SK-N-SH (cell line): ENCODE measurements at regions not wholly inside any gene's neighbourhood (a gene's known extent, or its start where the extent isn't known, plus 50 kb on each side); places are given as distances from the start of the nearest gene placed in this dataset.
A peak's percentile ranks its signal among the peaks of the same experiment; 100 is the strongest.
"Not testable (repeated sequence)": the region's sequence is repeated elsewhere in the genome, so short reads cannot be mapped to it uniquely, and the experiment has no call there.

Experiments used
- CTCF ChIA-PET: fragments of 300-600, 350-600 bp; formaldehyde crosslinking; extraction: SDS; loops from one replicate; lab custom pipeline; 2021; lab: Yijun Ruan, JAX
- POLR2A ChIA-PET: fragments of 350-600 bp; sonication (Branson Sonifier 250); formaldehyde crosslinking; extraction: SDS; loops from one replicate; lab custom pipeline; 2020; ENCODE audit warnings: antibody characterized with exemption, inconsistent platforms; lab: Yijun Ruan, JAX
- DNase-seq: peaks from one replicate; pipeline ENCODE4 v3.0.0; 2012
- H2AFZ ChIP-seq: fragments of 200-600 bp; sonication (generic); 2 replicates; pipeline ENCODE4 v1.8.1; 2016; ENCODE audit warnings: antibody characterized with exemption, mild to moderate bottlenecking, low read depth
- H3F3A ChIP-seq: fragments of 200-600 bp; sonication (generic); replicated peaks from 2 replicates; pipeline ENCODE3; 2016; ENCODE audit warnings: antibody characterized with exemption, mild to moderate bottlenecking; ENCODE audit not compliant: insufficient read depth
- H3K27ac ChIP-seq, 2 experiments: fragments of 200-500 bp in 1 of 2; fragments of 200-600 bp in 1 of 2; sonication (Bioruptor generic) in 1 of 2; sonication (generic), shearing (Covaris generic) in 1 of 2; 2 replicates each; pipeline versions ENCODE4 v1.5.1 to v1.6.1; 2014 to 2016; ENCODE audit warnings: low read depth in 2 of 2, inconsistent platforms in 1 of 2, low read length in 1 of 2, mild to moderate bottlenecking in 1 of 2, mixed read lengths in 1 of 2
- H3K27me3 ChIP-seq: fragments of 200-600 bp; sonication (generic), shearing (Covaris generic); 2 replicates; pipeline ENCODE4 v1.6.1; 2016; ENCODE audit warnings: mixed run types; ENCODE audit not compliant: insufficient read depth
- H3K36me3 ChIP-seq, 2 experiments: fragments of 200-500 bp in 1 of 2; fragments of 200-600 bp in 1 of 2; sonication (Bioruptor generic) in 1 of 2; sonication (generic) in 1 of 2; replicated peaks in 1 of 2; 2 replicates each; pipeline versions ENCODE3 to v1.5.1; 2014 to 2016; ENCODE audit warnings: low read length in 1 of 2, mild to moderate bottlenecking in 1 of 2; ENCODE audit not compliant: insufficient read depth in 2 of 2, control insufficient read depth in 1 of 2
- H3K4me1 ChIP-seq, 2 experiments: fragments of 200-500 bp in 1 of 2; fragments of 200-600 bp in 1 of 2; sonication (Bioruptor generic) in 1 of 2; sonication (generic), shearing (Covaris generic) in 1 of 2; 2 replicates each; pipeline versions ENCODE4 v1.5.1 to v1.6.1; 2014 to 2016; ENCODE audit warnings: low read depth in 1 of 2, low read length in 1 of 2, mixed run types in 1 of 2; ENCODE audit not compliant: insufficient read depth in 2 of 2, control insufficient read depth in 1 of 2
- H3K4me2 ChIP-seq: fragments of 200-600 bp; sonication (generic), shearing (Covaris generic); 2 replicates; pipeline ENCODE4 v1.6.1; 2017; ENCODE audit warnings: mixed run types
- H3K4me3 ChIP-seq, 2 experiments: fragments of 200-500 bp in 1 of 2; fragments of 200-600 bp in 1 of 2; sonication (Bioruptor generic) in 1 of 2; sonication (generic), shearing (Covaris generic) in 1 of 2; 2 replicates each; pipeline versions ENCODE4 v1.5.1 to v1.8.1; 2014 to 2016; ENCODE audit warnings: low read depth in 2 of 2, inconsistent platforms in 1 of 2, low read length in 1 of 2, mild to moderate bottlenecking in 1 of 2, mixed read lengths in 1 of 2, moderate library complexity in 1 of 2
- H3K79me2 ChIP-seq: fragments of 200-600 bp; sonication (generic); 2 replicates; pipeline ENCODE4 v1.8.1; 2017; ENCODE audit warnings: mild to moderate bottlenecking; ENCODE audit not compliant: insufficient read depth
- H3K9ac ChIP-seq: fragments of 200-600 bp; sonication (generic); 2 replicates; pipeline ENCODE4 v1.6.1; 2017; ENCODE audit warnings: mixed run types
- H3K9me2 ChIP-seq: fragments of 200-600 bp; sonication (generic); 2 replicates; pipeline ENCODE4 v1.6.1; 2017; ENCODE audit warnings: mixed run types
- H3K9me3 ChIP-seq: fragments of 200-600 bp; sonication (generic); 2 replicates; pipeline ENCODE4 v1.6.1; 2017; ENCODE audit warnings: mixed run types, mild to moderate bottlenecking, moderate library complexity
- H4K20me1 ChIP-seq: fragments of 200-600 bp; sonication (generic); 2 replicates; pipeline ENCODE4 v1.6.1; 2017; ENCODE audit warnings: mild to moderate bottlenecking, mixed run types; ENCODE audit not compliant: insufficient read depth
- EP300 ChIP-seq, 2 experiments: IDR thresholded peaks; 2 replicates each; pipeline versions ENCODE4 v1.4.0 to v1.6.1; 2012; ENCODE audit warnings: borderline replicate concordance in 1 of 2, low read depth in 1 of 2, low read length in 1 of 2
- IRF3 ChIP-seq: fragments of 150-350 bp; IDR thresholded peaks from 2 replicates; pipeline ENCODE4 v1.6.1; 2016; ENCODE audit warnings: mild to moderate bottlenecking, low read depth, low read length
- JUND ChIP-seq: IDR thresholded peaks from 2 replicates; pipeline ENCODE4 v1.4.0; 2012
- NFIC ChIP-seq: IDR thresholded peaks from 2 replicates; pipeline ENCODE4 v1.4.0; 2012; ENCODE audit warnings: borderline replicate concordance
- REST ChIP-seq: IDR thresholded peaks from 2 replicates; pipeline ENCODE4 v1.6.1; 2012; ENCODE audit warnings: mild to moderate bottlenecking, low read depth, low read length, moderate library complexity
- SIN3A ChIP-seq: IDR thresholded peaks from 2 replicates; pipeline ENCODE4 v1.6.1; 2012; ENCODE audit warnings: low read depth, mild to moderate bottlenecking, low read length, moderate library complexity, borderline replicate concordance
- TAF1 ChIP-seq: IDR thresholded peaks from 2 replicates; pipeline ENCODE4 v1.6.1; 2012; ENCODE audit warnings: low read depth, mild to moderate bottlenecking, low read length, moderate library complexity, borderline replicate concordance
- TCF12 ChIP-seq: IDR thresholded peaks from 2 replicates; pipeline ENCODE4 v1.4.0; 2012
- TEAD4 ChIP-seq: IDR thresholded peaks from 2 replicates; pipeline ENCODE4 v1.4.0; 2012; ENCODE audit warnings: mild to moderate bottlenecking, borderline replicate concordance; ENCODE audit not compliant: insufficient read depth
- USF2 ChIP-seq: fragments of 150-350 bp; IDR thresholded peaks from 2 replicates; pipeline ENCODE4 v1.6.1; 2017; ENCODE audit warnings: antibody characterized with exemption, low read length, low read depth, borderline replicate concordance
- ZBTB33 ChIP-seq: IDR thresholded peaks from 2 replicates; pipeline ENCODE4 v1.4.0; 2012; ENCODE audit warnings: low read depth, borderline replicate concordance
- WGBS: methylation state at CpG from one replicate; pipeline ENCODE4 v1.1.6; 2017; ENCODE audit warnings: low lambda C conversion rate; 5-methylcytosine and 5-hydroxymethylcytosine counted together

- WGBS: 12% methylated on average over 2 of the region's 2 CpGs
- Histone ChIP-seq H3F3A (no peaks in the 10 kb centered on the region), H3K79me2 (no peaks in the 10 kb centered on the region), H3K27ac (peak overlapping the region in 1 of 2 experiments; percentile 43; a peak in 1 of 4 replicates), H3K9me2 (no peaks in the 10 kb centered on the region), H3K9me3 (no peaks in the 10 kb centered on the region), H3K36me3 (no peaks in the 10 kb centered on the region)
- POLR2A ChIA-PET: no interaction called here
- TF ChIP-seq IRF3: no peak
- TF ChIP-seq TCF12: 0 out of 2 replicates have a peak, but pooled peaks have one; percentile 21
- TF ChIP-seq, all 33 proteins: peak for 1
- no peak overlapping the region for H3K9ac ChIP-seq
- DNase-seq: no peak
- H3K27me3 ChIP-seq: no peaks in the 10 kb centered on the region
- H2AFZ ChIP-seq: no peak overlapping the region
- H3K4me3 ChIP-seq: no peak overlapping the region
- no peaks in the 10 kb centered on the region for H4K20me1 ChIP-seq
- CTCF ChIA-PET: no interaction called here
- no peaks in the 10 kb centered on the region for H3K4me1 ChIP-seq
- H3K4me2 ChIP-seq: no peak overlapping the region
Measured at GRCh38 chr11:88051396-88051795, 123.8 kb downstream of the RAB38 start.

GRCh38 chr11:88050247-88050646 is 125.0 kb downstream of the RAB38 start:
- no peaks in the 10 kb centered on the region for H3K9me3 ChIP-seq
- no peak overlapping the region for H2AFZ ChIP-seq
- DNase-seq: no peak
- WGBS: 18% methylated on average over 2 of the region's 2 CpGs
- TF ChIP-seq JUND (no peak), ZBTB33 (no peak), USF2 (no peak), SIN3A (no peak), REST (no peak), TAF1 (no peak), TEAD4 (no peak), NFIC (no peak), EP300 (IDR thresholded peaks at IDR 0.05; ENCODE audit: borderline replicate concordance in 1 of 2, low read depth in 1 of 2, low read length in 1 of 2) (no peak)
- H3K4me2 ChIP-seq: no peak overlapping the region
- no peaks in the 10 kb centered on the region; the same call in 1 of the 2 replicates for H3K27me3 ChIP-seq
- H3K9me2 ChIP-seq: no peaks in the 10 kb centered on the region
- no peaks in the 10 kb centered on the region for H3K36me3 ChIP-seq
- no peak overlapping the region for H3K9ac ChIP-seq
- ChIA-PET CTCF (no interaction called here), POLR2A (no interaction called here)
- H3K79me2 ChIP-seq: no peaks in the 10 kb centered on the region
- no peak overlapping the region for H3K4me3 ChIP-seq
- no peaks in the 10 kb centered on the region for H3K4me1 ChIP-seq
- no peaks in the 10 kb centered on the region for H4K20me1 ChIP-seq
- no peak overlapping the region for H3K27ac ChIP-seq
- no peaks in the 10 kb centered on the region for H3F3A ChIP-seq

- POLR2A ChIA-PET, H3K36me3 ChIP-seq, H3K9me2 ChIP-seq, H3K79me2 ChIP-seq, H3K4me2 ChIP-seq, H4K20me1 ChIP-seq, H3K27ac ChIP-seq, H3K4me3 ChIP-seq, H2AFZ ChIP-seq, CTCF ChIA-PET, DNase-seq, H3K4me1 ChIP-seq, H3F3A ChIP-seq, H3K9ac ChIP-seq, H3K9me3 ChIP-seq: not testable (repeated sequence)
- peaks cover 14% of the 10 kb centered on the region; the same call in 1 of the 2 replicates for H3K27me3 ChIP-seq
- 50% methylated on average over 8 of the region's 11 CpGs for WGBS
Measured at GRCh38 chr11:88045288-88045687, 130.0 kb downstream of the RAB38 start.
